ENCODE measurements at regions not wholly inside any gene's neighbourhood (a gene's known extent, or its start where the extent isn't known, plus 50 kb on each side); places are given as distances from the start of the nearest gene placed in this dataset.

DNA sequence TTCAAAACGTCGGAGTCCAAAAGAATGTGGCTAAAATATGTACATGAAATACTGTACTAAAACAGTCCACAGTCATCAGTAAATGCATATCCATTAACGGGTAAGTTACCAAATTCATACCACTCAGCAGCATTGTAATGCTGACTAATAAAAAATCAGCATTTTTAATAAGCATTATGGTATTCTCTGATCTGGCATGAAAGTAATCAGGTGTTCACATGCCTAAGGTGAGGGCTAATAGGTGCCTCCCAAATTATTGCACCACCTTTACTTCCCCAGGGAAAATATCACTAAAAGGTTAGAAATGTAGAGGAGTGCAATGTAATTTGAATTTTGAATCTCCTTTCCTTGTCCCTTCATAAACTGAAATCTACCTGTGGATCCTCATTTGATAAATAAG, 69.6 kb upstream of the PTGS2 start:
- no peaks in the 10 kb centered on the region for H4K20me1 ChIP-seq (replicated peaks; ENCODE audit: control insufficient read depth, insufficient read depth, low read length)
- DNase-seq (ENCODE audit: extremely low read depth in 1 of 4, low spot score in 3 of 4) (no peak), FAIRE-seq (no peak), ATAC-seq (no peak)
- no TSS peak for BruUV-seq (replicated peaks)
- in situ Hi-C loops (cut with MboI) (no loop called here), intact Hi-C loops (cut with micrococcal nuclease) (no loop called here)
- H3K9ac ChIP-seq (ENCODE audit: insufficient read depth in 1 of 2, low read depth in 2 of 2, low read length in 2 of 2) = no peak overlapping the region
- 1% methylated on average over 3 of the region's 3 CpGs for WGBS (ENCODE audit: insufficient coverage, low coverage, missing lambda C conversion rate)
- TF ChIP-seq ZNF589 (CRISPR knock-in tag; IDR thresholded peaks at IDR 0.05; ENCODE audit: low read depth) (no peak), POLR2AphosphoS2 (IDR thresholded peaks at IDR 0.05; ENCODE audit: low read length) (no peak), CHD1 (IDR thresholded peaks at IDR 0.05; ENCODE audit: low read length) (no peak), SRF (CRISPR knock-in tag; IDR thresholded peaks at IDR 0.05) (no peak), XRCC3 (IDR thresholded peaks at IDR 0.05) (no peak), HLTF (IDR thresholded peaks at IDR 0.05) (no peak), MEF2D (tag; conservative IDR thresholded peaks at IDR 0.05; ENCODE audit: low read depth) (no peak), SRSF7 (optimal IDR thresholded peaks at IDR 0.05; ENCODE audit: low read depth, low read length) (no peak), PTRF (tag; IDR thresholded peaks at IDR 0.05) (no peak), ARID2 (IDR thresholded peaks at IDR 0.05) (no peak), TAF15 (IDR thresholded peaks at IDR 0.05; ENCODE audit: low read depth, low read length) (no peak), KLF1 (tag; IDR thresholded peaks at IDR 0.05) (no peak)
- TF ChIP-seq, protein P1, sequence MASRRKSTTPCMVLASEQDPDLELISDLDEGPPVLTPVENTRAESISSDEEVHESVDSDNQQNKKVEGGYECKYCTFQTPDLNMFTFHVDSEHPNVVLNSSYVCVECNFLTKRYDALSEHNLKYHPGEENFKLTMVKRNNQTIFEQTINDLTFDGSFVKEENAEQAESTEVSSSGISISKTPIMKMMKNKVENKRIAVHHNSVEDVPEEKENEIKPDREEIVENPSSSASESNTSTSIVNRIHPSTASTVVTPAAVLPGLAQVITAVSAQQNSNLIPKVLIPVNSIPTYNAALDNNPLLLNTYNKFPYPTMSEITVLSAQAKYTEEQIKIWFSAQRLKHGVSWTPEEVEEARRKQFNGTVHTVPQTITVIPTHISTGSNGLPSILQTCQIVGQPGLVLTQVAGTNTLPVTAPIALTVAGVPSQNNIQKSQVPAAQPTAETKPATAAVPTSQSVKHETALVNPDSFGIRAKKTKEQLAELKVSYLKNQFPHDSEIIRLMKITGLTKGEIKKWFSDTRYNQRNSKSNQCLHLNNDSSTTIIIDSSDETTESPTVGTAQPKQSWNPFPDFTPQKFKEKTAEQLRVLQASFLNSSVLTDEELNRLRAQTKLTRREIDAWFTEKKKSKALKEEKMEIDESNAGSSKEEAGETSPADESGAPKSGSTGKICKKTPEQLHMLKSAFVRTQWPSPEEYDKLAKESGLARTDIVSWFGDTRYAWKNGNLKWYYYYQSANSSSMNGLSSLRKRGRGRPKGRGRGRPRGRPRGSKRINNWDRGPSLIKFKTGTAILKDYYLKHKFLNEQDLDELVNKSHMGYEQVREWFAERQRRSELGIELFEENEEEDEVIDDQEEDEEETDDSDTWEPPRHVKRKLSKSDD (conservative IDR thresholded peaks at IDR 0.05; ENCODE audit: low read length) = no peak
- TF ChIP-seq, protein P2, sequence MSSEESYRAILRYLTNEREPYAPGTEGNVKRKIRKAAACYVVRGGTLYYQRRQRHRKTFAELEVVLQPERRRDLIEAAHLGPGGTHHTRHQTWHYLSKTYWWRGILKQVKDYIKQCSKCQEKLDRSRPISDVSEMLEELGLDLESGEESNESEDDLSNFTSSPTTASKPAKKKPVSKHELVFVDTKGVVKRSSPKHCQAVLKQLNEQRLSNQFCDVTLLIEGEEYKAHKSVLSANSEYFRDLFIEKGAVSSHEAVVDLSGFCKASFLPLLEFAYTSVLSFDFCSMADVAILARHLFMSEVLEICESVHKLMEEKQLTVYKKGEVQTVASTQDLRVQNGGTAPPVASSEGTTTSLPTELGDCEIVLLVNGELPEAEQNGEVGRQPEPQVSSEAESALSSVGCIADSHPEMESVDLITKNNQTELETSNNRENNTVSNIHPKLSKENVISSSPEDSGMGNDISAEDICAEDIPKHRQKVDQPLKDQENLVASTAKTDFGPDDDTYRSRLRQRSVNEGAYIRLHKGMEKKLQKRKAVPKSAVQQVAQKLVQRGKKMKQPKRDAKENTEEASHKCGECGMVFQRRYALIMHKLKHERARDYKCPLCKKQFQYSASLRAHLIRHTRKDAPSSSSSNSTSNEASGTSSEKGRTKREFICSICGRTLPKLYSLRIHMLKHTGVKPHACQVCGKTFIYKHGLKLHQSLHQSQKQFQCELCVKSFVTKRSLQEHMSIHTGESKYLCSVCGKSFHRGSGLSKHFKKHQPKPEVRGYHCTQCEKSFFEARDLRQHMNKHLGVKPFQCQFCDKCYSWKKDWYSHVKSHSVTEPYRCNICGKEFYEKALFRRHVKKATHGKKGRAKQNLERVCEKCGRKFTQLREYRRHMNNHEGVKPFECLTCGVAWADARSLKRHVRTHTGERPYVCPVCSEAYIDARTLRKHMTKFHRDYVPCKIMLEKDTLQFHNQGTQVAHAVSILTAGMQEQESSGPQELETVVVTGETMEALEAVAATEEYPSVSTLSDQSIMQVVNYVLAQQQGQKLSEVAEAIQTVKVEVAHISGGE (CRISPR knock-in tag; IDR thresholded peaks at IDR 0.05) = no peak
- H3K27ac ChIP-seq (ENCODE audit: extremely low read depth, low read depth, low read length) = no peak overlapping the region
- H3K79me2 ChIP-seq (ENCODE audit: control insufficient read depth, insufficient read depth, low read length) = no peaks in the 10 kb centered on the region
- no peak overlapping the region for H3K4me3 ChIP-seq
- H3K36me3 ChIP-seq (ENCODE audit: control insufficient read depth, insufficient read depth, low read length) = no peaks in the 10 kb centered on the region
- ChIA-PET CTCF (ENCODE audit: low intra/inter-chr PET ratio) (no interaction called here), POLR2A (no interaction called here)
- no peaks in the 10 kb centered on the region for H3K4me1 ChIP-seq (replicated peaks in 1 of 2; ENCODE audit: control insufficient read depth in 2 of 2, insufficient read depth in 2 of 2, low read length in 2 of 2)
- H3K9me1 ChIP-seq (ENCODE audit: control insufficient read depth, insufficient read depth, low read length) = no peaks in the 10 kb centered on the region
- no peak overlapping the region for H3K4me2 ChIP-seq (ENCODE audit: insufficient read depth, low read length)
- H3K9me3 ChIP-seq (replicated peaks; ENCODE audit: control insufficient read depth, insufficient read depth, low read depth, low read length) = no peaks in the 10 kb centered on the region
- H2AFZ ChIP-seq (ENCODE audit: low read depth, low read length) = no peak overlapping the region
- H3K27me3 ChIP-seq (ENCODE audit: control insufficient read depth in 2 of 2, insufficient read depth in 2 of 2, low read length in 2 of 2) = no peaks in the 10 kb centered on the region

Data from K562 (cell line).